CD4-positive, alpha-beta T cell treated with Interleukin-15 for 4 hours (primary cell): ENCODE measurements at regions not wholly inside any gene's neighbourhood (a gene's known extent, or its start where the extent isn't known, plus 50 kb on each side); places are given as distances from the start of the nearest gene placed in this dataset.

ENCODE experiments used
- DNase-seq: peaks from one replicate; pipeline ENCODE4 v3.0.0-alpha.2; 2020; ENCODE audit warnings: low spot score

DNA sequence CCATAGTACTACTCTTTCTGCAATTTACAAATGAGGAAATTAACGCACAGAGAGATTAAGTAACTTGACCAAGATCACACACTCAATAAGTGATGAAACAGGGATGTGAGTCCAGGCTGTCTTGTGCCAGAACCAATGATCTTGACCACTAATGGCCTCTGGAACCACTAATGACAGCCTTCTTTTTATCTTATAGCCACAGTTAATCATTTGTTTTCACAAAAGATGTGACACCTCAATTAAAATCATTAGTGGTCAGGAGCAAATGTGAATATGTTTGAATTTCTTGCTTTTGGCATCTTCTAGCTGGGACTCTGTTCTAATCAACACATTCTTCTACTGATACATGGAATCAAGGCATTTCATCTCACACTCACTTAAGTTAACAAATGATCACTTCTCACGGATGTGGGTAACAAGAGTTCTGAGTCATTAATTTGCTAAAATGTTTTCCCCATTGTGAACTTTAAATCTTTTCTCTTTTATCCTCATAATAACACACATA, 102.7 kb upstream of the CD180 start:
- DNase-seq = no peak

DNA sequence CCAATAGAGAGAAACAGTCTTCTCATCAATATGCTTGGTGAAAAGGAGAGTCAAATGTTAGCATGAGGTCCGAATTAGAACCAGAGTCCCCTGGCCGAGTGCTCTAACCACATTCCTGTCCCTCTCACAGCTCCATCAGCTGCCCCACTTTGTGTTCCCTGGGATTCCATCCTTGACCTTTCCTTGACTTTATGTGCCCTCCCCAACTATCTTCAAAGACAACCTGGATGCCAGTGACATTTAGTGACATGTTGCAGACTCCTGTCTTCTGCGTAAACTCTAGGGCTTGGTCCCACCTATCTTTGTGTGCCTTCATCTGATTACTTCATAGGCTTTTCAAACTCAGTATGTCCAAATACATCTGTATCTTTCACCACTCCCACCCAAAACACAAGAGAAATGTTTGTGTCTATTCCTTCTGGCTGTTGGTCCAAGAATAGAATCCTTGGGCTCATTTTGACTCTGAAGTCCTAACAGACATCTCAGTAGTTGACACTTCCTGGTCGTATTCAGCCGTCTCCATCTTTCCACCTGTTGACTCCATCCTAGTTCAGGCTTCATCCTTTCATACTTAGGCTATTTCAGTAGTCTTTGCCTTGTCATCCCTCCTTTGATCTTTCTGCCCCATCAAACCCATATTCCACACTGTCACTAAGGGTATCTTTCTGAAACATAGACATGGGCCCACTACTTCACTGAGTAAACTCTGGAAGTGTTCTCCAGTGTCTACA, 101.4 kb upstream of the CD180 start:
- DNase-seq = no peak

DNA sequence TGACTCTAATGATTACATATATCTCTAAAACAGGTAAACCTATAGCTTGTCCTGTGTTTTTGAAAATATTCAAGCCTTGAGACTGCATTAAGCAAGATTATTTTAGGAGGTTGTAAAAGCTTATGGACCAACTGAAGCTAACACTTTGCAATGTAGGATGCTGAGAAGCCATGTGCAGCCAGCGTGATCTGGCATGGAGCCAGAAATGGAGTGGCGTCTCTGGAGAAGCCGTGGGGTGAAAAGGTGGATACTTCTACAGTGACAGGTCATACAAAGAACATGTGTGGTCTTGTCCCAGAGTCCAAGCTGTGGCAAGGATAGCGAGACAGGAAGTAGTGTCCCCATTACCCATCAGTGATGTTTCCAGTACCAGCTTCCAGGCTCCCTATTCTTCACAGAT, 100.8 kb upstream of the CD180 start:
- DNase-seq = no peak

DNA sequence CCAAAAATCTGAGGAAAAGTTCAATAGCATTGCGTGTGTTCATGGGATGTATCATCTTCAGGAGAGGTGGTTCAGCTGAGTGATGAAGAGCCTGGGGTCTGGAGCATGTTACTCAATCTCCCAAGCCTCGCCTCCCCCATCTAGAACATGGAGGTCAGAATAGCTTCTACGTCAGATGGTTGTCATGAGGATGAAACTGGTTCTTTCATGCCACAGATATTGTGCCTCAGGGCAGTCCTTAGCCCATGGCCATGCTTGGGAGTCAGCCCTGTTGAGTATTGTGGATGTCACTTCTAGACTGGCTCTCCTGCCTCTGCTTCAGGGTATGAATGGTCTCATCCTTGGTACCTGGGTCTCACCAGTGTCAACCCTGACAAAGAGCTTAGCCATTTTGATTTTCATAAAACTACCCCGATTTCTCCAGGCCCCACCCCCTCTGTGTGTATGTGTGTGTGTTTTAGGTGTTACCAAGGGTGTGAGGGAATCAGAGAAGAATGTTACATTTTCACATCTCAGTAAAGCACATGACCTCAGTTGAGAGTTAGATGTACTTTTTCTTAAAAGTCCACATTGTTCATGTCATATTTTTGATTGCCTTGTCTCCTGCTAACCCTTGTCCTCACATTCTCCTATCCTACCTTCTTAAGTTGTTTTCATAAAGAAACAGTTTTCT, 97.8 kb upstream of the CD180 start:
- DNase-seq = no peak

DNA sequence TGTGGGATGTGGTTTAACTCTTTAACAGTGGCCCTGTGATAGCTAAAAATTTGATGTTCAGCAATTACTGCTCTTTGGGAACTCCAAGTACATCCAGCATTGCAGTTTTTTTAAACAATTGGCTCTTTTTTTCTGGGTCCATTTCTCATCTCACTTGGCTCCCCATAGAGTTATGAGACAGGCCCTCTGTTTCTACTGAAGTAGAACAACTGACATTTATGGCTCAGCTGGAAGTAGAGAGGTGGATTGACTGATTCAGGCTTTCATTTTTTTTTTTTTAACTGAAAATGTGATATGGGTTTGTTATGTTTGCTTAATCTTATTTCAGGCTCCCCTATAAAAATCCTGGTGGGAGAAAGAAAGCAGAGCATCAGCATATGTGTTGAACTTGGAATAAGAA, 96.6 kb upstream of the CD180 start:
- no peak for DNase-seq

DNA sequence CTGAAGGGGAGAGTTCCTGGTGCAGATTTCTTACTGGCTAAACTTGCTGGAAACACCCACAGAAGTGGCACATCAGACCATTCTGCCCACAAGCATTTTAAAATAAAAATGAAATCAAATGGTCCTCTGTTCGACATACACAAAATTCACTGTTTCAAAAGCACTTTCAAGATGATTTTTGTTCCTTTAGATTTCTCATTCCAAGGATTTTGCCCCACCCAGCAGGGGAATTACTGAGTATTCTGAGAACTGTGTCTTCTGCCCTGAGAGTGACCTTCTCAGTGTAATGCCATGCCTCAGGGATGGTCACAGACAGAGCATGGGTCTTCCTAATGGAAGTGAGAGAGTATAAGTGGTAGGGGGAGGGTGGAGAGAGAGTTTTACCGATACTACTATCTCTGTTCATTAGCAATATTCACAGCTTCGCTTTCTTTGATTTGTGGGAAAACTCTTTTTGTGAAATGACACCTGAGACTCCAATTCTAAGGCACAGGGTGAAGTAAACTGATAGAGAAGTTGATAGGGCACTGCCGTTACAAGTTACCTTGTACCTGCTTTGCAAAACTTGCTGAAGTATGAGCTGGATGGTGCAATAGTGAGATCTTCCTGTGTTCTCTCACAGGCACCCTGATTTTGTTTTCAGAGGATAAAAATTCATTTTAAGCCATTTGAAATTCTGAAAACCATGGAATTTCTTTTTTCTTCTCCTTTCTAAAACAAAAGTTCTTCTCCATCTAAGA, 95.8 kb upstream of the CD180 start:
- no peak for DNase-seq

DNA sequence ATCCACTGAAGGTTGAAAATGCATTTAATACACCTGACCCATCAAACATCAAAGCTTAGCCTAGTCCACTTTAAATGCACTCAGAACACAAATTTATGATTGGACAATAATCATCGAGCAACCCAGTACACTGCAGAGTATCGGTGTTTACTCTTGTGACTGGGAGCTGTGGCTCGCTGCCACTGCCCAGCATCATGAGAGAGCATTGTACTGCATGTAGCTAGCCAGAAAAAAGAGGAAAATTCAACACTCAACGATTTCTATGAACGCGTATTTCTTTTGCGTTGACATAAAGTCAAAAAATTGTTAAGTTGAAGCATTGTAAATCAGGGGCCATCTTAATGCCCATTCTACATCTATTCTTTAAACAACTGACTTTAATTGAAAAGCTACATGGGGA, 95.1 kb upstream of the CD180 start:
- no peak for DNase-seq

DNA sequence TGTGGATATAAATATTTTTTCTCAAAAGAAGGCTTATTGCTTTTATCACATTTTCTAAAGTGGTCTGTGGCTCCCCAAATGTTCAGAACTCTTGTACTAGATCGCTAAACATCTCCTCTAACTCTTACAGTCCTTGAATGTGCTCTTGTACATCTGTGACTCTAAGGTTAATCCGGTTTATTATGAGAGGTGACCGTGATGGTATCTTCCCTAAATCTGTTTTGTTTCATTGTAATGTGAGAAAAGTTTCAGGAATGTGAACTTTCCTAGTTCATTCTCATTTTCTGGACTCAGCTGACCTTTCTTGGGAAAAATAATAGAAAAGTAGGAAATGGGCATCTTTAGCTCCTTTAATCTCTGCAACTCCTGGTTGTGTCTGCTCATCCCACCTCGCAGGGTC, 94.5 kb upstream of the CD180 start:
- DNase-seq = no peak

DNA sequence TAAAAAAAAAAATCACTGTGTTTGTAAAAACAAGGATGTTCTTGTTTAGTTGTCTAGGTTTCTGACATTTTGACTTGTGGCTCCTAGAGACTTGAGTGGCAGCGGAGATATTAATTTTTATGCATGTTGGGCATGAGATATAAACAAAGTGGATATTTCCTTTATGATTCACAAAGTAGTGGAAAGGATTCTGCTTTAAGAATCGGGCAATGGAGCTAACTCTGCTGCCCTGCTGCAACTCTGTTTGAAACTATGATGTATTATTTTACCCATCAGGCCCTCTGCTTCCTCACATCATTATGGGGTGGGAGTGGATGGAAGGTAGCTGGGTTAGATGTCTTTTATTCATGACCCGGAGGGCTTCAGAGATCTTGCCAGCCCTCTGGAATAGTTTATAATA, 94.1 kb upstream of the CD180 start:
- DNase-seq = no peak

DNA sequence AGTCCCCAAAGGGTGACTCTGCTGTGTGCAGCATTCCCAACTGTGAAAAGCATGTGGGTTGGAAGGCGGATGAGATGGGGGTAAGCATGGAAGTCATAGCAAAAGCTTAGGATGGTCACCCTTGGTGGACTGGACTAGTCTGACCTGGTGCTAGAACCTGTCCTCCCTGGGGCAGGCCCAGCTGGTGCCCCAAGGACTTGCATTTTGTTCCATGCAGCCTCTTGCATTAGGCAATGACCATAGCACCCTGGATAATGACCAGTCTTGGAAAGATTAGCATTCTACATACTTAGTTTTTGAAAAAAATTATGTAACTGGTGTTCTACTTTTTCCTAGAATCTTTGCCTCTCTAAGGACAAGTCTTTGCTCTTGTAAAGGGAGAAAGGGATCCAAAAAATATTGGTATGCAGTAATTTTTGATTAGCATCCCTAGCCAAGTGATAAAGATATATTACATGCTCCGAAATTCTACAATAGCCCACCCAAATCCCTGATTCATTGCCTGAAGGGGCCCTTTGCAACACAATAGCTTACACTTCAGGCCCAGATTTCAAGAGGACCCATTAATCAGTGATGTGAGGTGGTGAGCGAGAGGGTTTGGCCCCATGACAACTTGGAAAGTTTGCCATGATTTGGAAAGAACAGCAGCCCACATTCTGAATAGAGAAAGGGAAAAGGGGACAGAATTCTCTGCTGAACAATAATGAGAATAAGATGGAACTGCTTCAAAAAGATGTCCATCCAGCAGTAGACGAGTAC, 93.3 kb upstream of the CD180 start:
- DNase-seq = no peak

DNA sequence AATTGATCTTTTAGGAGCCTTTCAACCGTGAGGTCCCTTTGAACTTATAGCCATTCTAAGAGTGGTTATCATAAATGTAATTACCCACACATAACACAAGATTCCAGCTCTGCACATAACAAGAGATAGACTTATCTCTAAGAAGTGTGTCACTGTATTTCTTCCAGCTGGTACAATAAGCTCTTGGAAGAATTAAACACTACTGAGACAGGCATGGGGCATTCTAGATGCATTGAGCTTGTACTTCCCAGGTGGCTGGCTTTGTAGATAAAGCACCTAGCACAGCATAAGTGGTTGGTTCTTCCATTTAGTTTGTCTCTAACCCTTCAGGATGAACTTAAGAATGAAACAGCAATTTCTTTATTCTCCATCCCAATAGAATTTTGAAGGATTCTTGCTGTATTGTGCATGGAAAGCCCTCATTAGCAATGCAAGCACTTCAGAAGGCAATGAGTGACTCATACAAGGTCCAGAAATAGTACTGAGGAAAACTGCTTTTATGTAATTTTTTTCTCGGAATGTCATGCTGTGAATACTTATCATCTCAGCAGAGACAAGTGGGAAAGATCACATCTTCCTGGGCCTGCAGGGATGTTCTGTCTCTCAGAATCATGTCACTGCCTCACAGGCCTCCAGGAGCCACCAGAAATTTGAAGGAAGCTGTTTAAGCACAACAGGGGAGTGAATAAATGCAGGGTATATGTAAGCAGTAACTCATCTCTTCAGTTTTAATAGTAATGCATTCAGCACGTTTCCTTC, 91.1 kb upstream of the CD180 start:
- no peak for DNase-seq

DNA sequence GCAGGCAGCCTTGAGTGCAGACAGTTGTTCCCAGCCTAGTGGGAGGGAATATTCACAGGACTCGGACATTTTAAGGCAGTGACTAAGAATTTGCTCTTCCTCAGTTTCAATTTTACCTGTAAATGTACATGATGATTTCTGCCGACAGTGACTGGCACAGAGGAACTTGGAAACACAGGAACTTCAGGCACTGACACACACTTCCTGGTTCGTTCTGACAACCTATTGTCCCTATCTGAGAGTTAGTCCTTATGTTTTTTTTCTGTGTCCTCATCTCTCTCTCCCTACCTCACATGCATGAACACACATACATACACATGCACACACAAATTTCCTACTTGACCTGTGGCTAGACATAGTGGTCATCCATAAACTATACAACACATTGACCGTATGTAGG, 89.4 kb upstream of the CD180 start:
- DNase-seq = no peak

DNA sequence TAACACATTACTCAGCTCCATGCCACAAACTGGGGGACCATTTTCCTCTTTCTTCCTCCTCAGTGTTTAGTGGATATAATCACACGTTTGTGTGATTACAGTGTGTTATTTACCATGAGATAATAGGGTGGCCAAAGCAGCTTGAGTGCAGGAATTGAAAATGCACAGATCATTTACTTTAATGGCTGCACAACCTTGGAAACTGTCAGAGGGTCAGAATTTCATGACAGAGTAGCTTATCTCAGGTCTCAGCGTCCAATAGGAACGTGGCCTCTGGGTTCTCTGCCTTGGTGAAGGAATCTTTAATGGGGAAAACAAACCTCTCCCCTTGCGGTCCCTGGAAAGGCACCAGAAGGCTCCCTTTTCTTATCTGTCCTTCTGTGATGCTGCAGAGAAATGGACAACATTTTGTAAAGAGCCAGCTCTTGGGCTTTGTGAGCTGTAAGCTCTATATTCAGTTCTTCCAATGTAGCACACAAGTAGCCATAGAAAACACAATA, 87.4 kb upstream of the CD180 start:
- no peak for DNase-seq

DNA sequence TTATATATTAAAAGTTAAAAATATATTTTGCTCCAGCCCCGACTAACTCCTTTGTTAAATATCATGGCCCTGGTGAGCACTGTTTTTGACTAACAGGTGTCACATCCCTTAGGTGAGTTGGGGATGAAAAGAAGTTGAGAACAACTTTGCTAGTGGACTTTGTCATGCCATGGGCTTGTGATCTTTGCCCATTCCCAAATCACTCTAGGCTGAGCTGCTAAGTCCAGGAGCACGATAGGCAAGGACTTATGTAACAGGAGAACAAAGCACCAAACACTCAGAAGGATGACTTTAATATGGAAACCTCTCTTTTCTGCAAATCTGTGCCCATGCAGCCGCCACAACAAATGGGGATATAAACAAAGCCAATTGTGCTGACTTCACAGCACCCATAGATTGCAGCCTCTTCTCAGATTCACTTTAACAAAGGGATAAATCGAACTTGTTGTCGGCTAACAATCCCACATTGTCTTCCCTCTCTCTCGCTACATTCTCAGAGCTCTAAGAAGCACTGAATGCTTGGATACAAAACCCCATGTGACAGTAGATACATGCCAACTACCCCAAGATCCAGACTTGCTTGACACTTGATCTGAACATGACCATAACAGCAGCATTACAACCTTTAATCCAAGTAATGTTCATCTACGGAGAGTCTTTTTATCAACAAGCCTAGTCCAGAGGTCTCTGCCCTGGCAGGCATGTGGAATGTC, 86.8 kb upstream of the CD180 start:
- DNase-seq = no peak

DNA sequence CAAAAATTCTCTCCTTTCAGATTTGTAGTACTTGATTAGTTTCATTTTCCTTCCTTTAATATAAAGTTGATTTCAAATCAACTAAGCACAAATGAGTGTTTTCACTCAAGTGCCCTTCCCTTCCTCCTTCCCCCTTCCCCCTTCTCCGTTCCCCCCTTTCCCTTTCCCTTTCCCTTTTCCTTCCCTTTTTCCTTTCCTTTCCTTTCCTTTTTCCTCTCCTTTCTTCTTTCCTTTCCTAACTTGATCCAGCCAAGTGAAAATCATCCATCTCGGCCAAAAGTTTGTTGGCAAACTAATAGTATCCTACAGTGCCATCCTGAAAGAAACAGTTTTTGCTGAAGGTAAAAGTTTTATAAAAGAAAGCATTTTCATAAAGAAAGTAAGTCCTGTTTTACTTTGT, 85.3 kb upstream of the CD180 start:
- DNase-seq = no peak

DNA sequence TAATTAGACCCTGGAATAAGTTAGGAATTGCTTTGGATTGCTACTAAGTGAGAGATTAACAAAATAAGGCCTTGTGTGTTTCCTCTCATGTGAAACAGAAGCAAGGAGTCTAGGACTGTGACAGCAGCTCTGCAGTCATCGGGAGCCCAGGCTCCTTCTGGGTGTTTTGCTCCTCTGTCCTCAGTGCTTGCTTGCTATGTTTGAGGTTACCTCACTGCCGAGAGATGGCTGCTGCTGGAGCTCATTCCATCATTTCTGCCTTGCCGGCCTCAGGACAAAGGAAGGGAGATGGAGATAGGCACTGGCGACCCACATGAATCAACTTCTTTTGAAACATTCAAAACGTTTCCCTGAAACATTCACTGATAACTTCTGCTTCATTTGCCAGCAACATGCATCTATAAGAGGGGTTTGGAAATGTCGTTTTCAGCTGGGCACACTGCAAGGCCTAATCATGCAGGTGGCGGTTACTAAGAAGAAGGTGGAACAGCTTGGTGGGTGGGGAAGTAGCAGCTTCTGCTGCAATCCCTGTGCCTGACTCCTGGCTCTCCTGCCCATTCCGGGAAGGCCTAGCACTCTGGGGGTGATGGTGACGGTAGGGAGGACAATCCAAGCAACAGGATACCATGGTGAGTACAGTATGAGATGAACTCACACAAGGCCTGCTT, 77.2 kb upstream of the CD180 start:
- no peak for DNase-seq

DNA sequence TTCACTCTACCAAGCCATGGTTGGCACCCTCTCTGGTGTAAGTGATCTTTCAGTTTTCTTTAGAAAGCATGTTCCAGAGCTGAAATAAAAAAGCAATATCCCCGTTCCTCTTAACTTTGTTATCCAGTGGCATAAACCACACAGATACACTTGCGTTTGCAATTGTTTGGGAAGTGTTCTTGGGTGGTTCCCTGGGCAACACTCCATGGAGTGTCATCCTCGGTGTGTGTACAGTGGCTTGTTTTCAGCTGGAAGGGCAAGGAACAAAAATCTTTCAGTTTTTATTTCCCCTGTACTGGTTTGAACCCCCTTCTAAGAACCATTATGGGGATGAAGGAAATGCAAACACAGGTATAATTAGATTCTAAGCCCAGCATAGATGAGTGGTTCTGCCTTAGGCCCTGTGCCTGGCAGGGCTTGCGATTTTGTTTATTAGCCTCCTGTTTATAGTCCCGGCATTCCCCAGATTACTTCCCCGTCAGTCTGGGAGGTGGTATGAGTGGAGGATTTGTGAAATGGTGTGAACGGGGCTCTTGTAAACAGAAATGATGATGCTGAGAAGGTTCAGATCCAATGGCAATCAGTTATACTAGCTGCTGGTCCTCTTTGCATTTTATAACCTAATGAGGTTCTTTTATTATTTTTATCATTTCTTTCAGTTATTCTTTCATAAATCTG, 76.0 kb upstream of the CD180 start:
- DNase-seq = no peak

DNA sequence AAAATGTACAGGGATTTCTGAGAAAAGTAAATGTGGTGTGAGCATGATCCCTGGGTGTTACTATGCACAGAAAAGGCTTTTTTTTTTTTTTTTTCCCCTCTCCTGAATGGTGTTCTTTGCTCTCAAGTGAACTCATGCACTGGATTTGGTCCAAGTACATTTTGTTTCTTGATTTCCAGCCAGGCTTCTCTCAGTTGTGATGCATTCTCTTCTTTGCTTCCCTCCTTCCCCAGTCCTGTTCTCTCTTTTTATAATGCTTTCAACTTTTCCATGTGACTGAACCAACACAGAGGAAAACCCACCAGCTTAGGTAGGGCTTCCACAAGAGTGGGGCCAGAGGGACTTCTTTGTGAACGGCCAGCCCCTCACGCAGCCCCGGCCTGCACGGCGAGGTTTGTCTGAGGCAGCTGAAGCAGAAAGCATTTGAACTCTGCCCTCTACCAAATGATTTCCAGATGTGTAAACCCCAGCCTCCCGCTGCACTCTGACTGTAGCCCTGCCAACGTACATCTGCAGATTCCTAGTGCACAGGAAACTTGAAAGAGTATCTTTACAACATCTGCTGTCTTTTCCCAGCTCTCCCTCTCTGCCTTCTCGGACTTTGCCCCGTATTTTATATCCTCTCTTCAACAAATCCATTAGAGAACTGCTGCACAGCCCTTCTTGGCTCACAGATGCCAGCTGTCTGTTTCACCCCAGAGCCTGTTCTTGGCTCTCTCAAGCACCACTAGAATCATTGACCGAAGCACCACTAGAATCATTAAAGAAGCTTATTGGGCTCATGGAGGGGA, 71.8 kb upstream of the CD180 start:
- no peak for DNase-seq
